ENCODE measurements at regions not wholly inside any gene's neighbourhood (a gene's known extent, or its start where the extent isn't known, plus 50 kb on each side); places are given as distances from the start of the nearest gene placed in this dataset.
"Not testable (repeated sequence)": the region's sequence is repeated elsewhere in the genome, so short reads cannot be mapped to it uniquely, and the experiment has no call there.

DNA sequence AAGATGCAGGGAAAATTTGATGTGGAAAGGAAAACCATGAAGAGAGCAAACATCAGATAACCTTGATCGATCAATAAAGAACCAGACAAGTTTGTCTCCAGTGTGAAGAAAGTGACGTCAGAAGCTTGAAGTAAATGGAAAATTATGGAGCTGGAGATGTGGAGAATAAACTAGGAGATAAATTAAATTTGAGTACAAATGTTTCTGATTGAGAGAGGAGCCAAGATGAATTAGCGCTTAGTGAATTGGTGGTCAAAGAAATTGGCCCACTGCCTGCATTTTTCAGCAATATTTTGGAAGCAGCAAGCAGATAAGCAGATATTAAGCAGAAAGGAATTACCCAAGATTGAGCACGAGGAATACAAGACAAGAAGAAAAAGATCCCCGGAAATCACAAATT, 567.3 kb upstream of the ZNF385D start:
- no peak for DNase-seq (ENCODE audit: low spot score)

DNA sequence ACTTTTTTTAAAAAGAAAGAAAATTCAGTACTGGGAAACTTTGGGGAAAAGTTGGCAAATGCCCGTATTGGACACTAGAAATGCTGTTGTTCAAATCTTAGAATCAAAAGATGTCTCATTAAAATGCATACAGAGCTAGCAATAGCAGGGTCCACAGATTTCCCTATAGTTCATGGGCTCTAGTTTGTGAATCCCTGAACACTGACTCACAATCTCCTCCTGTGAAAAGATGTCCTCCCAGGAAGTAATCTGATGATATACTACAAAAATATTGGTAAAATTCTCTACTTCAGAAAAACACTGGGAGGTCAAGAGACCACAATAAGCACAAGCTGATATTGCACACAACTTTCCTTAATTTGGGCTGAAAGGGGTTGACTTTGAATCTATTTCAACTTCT, 568.4 kb upstream of the ZNF385D start:
- no peak for DNase-seq (ENCODE audit: low spot score)

DNA sequence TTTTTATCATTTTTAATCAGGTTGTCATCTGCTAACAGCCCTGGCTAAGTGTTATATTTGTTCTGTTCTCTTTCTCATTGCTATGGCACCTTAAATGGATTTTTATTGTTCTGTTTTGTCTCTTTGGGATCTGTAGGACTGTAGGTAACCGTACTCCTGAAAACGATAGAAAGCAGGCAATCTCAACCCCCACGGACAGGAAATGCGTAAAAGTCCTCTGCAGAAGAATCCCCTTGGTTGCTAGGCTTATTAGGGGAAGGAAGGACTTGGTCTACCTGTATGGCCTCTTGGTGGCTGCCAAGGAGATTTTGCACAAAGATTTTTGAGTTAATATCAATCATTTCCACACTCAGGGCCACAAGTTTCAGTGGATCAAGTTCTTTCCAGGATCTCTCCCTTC, 571.9 kb upstream of the ZNF385D start:
- no peak for DNase-seq (ENCODE audit: low spot score)

DNA sequence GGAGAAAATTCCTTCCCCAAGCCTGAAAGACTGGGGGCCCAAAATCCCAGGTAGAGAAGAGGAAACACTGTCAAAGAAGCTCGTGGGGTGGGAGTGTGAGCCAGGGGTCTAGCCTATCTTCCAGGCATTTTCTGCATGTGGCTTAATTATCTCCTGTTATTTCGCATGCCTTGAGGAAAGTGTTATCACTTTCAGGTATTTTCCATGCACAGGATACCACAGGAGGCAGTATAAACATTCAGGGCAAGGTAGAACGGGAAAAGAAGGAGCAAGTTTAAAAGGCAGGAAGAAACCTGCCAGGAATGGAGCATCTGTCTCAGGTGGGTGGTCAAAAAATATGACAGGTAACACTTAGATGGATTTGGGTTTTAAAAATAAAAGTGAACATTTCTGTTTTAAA, 575.3 kb upstream of the ZNF385D start:
- DNase-seq (ENCODE audit: low spot score), result no peak

DNA sequence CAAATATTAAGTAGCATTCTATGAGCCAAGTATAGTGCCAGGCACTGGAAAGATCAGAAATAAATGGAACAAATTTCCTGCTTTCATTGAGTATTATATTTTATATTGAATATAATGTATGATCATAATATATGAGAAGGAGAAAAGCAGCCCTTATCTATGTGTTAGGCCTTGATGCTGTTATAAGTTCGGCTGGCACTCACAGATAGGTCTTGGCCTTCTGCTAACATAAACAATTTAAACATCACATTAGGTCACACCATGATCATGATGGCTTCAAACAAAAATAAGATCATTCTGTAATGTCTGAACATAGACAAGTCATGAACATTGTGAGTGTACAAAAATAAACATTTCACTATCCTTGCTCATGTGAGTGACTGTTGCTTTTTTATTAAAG, 584.0 kb upstream of the ZNF385D start:
- DNase-seq (ENCODE audit: low spot score), result no peak

DNA sequence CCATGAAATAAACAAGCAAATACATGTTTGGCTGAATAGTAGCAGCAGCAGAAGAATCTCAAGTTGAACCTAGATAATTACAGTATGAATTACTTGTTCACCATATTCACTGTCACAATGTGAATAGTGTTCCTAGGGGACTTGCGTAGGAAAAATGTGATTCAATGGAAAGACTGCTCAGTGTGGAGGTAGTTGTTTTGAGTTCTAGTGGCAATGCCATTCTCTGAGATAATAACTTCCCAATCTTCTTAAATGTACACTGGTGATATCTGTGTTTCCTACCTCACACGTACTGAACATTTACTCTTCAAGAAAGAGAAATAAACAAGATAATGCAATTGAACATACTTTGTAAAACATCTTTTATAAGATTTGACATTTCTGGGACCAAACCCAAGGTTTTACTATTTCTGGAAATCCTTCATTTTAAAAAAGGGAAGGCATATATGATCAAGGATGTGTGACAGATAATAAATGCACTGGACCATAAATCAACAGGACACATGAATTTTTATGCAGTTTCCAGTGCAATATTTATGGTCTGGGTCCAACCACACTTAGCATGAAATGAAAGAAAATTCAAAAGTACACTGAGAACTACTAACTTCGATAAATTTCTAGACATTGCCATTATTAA, 598.3 kb upstream of the ZNF385D start:
- DNase-seq (ENCODE audit: low spot score), result no peak

DNA sequence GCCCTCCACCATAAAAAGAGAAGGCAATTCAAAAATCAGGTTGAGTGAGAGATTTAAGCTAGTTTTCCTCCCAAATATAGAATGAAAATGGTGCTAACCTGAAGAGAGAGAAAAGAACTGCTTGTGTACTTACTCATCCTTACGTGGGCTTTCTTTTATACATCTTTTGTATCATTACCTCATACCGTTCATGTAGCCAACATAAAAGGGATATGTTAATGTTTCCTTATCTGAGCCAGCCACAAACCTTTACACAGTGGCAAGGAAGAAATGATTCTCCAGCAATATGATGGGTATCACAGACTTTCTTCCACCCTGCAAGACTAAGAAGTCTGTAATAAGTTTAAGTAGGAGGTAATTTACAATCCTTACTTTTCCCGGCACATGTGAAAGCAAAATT, 600.8 kb upstream of the ZNF385D start:
- no peak for DNase-seq (ENCODE audit: low spot score)

DNA sequence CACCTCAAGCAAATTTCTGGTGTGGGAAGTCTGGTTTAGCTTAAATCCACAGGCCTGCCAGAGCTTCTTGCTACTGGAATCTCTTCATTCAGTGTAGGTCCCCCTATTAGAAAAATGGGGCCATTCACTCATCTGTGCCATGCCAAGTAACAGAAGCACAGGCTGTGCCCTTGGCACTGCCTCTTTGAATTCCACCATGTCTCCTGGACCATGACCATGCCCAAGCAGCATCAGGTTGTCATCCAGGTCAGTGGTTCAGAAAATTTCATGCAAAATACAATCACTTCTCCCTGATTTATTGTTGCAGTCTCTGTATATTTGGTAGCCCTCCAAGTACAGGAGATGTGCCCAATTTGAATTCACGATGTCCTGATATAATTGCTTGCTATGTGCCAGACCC, 602.1 kb upstream of the ZNF385D start:
- no peak for DNase-seq (ENCODE audit: low spot score)

DNA sequence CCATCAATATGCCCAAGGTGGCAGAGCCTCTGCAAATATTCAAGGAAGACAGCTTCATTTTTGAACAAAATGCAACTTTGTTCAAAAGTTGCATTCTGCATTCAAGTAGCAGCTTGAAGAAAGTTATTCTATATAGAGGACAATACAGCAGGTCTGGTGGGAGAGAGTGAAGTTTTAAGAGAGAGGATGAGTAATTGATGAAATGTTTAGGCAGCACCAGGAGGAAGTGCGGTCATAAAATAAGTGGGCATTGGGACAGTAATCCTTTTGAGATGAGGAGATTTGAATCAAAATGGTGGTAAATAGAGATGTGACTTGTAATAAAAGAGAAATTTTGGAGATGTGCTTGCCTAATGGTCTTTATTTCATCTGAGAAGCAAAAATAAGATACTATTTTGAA, 607.3 kb upstream of the ZNF385D start:
- no peak for DNase-seq (ENCODE audit: low spot score)

DNA sequence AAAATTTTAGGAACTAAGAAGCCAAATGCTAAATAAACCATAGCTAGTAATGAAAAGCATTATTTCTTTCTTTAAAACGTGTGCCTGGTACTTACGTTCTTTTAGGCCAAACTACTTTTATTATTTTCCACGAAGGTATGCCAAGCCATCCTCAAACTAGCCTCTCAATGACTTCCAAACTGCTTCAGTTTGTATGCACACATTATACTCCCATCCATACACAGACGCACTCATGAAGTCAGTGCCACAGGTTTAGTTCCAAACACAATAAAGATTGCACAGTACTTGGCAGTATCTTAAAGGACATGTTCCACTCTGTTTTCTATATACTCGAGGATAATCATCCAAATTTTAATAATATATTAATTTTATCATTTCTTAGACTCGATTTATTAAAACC, 609.2 kb upstream of the ZNF385D start:
- DNase-seq (ENCODE audit: low spot score), result no peak

DNA sequence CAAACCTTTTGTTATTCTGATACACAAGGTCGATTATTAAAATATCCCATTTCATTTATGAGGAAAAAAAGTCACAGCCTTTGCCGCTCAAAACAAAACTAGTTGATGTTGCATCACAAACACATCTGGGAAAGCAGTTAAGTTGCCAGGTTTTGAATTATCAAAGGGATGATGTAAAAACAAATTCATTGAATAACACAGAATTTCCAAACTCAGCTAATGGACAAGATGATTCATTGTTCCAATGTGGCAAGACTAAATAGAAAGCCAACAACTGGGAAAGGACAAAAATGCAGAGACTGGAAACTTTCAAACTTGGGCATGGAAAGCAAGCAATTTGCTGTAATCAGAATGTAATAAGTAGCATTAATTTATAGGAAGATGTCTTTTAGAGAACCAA, 610.0 kb upstream of the ZNF385D start:
- DNase-seq (ENCODE audit: low spot score), result no peak

DNA sequence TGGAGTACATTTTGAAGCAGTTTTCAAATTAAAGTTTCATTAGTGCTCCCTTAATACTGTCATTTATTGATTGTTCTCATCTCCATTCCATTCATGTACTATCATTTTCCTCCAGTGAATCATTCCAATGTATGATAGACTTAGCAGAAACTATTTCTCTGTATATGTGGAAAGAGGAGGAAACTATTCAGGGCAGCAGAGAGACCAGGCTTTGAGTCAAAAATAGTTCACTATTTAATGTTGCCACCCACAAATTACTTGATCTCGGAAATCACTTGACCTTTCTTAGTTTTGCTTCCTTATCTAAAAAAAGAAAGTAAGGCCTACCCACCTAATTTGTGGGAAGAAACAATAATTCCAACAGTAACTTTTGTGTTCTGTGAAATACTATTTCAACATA, 610.5 kb upstream of the ZNF385D start:
- no peak for DNase-seq (ENCODE audit: low spot score)

DNA sequence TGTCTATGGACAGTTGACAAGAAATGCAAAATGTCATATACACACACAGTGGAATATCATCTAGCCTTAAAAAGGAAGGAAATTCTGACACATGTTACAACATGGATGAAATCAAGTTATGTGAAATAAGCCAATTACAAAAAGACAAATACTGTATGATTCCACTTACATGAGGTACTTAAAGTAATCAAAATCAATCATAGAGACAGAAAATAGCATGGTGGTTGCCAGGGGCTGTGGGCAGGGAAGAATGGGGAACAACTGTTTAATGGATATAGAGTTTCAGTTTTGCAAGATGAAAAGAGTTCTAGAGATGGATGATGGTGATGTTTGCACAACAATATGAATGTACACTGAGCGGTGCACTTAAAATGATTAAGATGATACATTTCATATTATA, 613.8 kb upstream of the ZNF385D start:
- no peak for DNase-seq (ENCODE audit: low spot score)

DNA sequence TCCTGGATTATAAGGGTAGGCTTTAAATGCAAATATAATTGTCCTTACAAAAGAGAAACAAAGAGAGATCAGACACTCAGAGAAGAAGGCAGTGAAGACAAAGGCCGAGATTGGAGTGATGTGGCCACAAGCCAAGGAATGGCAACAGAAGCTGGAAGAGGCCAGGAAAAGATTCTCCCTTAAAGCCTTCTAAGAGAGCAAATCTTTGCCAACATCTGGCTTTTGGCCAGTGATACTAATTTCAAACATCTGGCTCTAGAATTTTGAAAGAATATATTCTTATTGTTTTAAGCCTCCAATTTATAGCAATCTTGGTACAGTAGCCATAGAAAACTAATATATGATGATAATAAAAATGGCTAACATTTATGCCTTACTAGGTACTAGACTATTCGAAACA, 615.8 kb upstream of the ZNF385D start:
- no peak for DNase-seq (ENCODE audit: low spot score)

DNA sequence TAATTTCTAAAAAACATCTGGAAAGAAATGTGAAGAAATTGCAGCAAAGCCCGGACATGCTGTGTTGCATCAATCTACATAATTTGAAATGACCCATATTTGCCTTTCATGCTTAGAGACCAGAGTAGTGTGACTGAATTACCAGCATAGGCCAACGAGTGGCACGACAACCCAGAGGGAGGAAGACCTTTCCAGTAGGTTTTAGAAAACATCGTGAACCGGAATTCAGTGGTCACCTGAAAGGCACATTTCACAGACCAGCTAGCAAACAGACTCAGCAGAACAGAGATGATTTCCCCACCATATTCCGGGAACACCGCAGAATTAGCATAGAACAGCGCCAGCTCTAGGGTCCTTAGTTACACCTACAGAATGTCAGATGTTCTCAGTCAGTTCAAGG, 620.0 kb upstream of the ZNF385D start:
- no peak for DNase-seq (ENCODE audit: low spot score)

DNA sequence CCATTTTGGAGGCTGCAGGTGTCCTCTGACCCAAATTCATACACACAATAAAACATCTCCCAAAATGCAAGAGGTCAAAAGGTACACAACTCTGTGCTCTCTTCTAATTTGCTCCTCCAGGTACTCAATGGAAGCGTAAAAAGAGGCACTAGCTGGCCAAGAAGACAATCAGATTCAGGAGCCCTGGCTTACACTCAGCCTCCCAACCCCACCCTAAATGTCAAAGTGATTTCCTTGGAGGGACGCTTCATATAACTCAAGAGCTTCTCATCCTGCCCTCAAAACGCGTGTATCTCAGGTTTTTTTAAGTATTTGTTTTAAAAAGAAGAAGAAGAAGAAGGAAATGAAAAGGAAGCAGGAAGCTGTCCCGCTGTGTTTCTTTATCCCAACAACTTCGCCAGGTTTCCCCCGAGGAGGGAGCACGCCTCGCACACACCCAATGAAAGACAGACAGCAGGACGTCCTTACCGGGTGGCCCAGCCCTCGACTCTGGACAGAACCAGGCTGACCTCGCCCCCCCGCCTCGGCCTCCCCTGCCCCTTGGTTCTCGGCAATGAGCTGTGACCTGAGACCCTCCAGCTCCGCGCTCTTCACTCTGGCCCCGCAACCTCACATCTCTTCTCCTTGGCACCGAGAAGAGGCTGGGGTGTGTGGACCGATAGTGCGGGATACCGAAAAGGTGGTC, 620.7 kb upstream of the ZNF385D start:
- no peak for DNase-seq (ENCODE audit: low spot score)

DNA sequence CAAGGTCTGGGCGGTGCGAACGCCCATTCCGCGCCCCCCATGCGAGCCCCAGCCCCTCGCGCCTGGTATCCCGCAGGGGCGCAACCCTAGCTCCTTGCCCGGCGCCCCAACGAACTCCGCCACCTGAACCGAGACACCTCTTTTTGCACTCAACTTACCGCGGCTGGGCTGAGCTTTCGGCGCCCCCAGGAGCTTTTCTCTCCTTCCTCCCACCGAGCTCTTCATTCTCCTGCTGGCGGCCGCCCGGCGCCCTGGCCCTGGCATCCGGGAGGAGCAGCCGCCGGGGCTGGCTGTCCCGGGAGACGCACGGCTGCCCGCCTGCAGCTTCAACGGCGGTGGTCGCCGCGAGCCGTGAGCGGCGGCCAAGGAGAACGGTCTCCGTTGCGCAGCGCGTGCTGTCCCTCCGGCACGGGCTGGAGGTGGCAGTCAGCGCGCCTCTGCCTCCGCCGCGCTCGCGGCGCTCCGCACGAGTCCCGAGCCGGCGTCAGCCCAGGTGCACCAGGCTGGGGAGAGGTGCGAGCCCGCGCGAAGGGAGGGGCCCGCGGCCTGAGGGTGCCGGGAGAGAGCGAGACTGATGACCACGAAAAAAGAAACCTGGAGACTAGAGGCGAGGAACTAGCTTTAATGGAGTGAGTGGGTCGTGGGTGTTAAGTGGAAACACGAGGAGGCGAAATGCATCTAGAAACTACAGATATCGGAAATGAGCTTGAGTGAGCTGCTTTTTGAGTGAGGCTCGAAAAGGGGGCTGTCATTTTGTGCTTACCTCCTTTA, 621.5 kb upstream of the ZNF385D start:
- DNase-seq (ENCODE audit: low spot score), result no peak

DNA sequence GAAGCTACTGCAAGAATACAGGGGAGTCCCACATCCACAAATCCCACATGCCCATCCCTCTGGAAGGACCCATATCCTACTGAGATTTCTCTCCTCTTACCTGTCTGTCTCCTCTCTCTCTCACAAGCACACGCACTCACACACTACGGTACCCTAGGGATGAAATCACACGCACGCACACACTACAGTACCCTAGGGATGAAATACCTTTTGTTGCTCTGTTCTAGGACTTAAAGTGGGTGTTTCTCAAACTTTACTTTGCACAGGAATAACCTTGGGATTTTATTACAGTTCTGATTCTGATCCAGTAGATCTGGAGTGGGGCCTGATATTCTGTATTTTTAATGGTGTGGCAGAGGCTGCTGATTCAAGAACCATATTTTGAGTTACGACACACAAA, 622.2 kb upstream of the ZNF385D start:
- no peak for DNase-seq (ENCODE audit: low spot score)

DNA sequence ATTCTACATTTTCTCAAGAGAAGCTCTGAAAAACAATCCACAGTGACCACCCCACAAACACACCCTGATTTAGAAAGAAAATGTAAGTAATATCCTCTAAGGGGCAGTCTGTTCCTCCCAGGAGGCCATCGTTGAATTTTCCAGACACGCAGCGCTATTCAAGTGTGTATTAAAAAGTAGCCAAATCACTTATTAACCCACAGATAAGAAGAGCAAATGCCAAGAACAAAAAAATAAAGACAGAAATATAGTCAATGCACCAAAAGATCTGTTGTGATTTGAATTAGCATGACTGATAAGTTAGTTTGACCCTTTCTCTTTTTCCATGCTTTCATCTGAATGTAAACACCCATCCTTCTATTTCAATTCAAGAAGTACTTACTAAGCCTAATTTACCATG, 622.8 kb upstream of the ZNF385D start:
- no peak for DNase-seq (ENCODE audit: low spot score)

DNA sequence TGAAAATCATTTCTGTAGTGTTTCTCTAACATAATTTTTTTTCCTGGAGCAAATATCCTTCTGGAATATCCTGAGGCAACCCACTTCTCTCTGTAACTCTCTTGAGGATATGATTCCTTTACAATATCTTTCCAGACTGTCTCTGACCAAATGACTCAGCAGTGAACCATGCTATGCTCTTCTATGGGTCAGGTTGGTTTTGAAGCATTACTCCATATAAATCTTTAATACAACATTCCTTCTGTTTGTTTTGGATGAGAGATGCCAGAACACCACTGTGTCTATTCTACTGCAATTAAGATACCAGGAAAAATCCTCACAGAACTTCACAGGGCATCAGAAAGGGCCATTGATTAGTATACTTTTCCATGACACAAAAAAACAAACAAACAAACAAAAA, 626.4 kb upstream of the ZNF385D start:
- DNase-seq (ENCODE audit: low spot score), result no peak

DNA sequence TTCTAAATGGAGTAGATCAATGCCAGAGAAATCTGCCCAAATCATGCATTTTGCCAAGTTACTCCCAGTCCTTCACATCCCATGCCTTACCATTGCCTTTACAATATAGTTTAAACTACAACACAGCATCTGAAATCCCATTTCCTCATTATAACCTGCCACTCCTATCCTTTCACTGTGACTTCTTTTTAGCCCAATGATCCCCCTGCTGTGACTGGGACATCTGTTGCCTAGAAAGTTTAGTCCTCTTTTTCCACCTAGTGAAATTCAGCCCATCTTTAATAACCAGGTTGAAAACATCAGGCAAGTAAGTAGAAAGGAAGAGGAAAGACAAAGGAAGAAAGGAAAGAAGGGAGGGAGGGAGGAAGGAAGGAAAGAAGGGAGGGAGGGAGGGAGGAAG, 627.9 kb upstream of the ZNF385D start:
- no peak for DNase-seq (ENCODE audit: low spot score)

DNA sequence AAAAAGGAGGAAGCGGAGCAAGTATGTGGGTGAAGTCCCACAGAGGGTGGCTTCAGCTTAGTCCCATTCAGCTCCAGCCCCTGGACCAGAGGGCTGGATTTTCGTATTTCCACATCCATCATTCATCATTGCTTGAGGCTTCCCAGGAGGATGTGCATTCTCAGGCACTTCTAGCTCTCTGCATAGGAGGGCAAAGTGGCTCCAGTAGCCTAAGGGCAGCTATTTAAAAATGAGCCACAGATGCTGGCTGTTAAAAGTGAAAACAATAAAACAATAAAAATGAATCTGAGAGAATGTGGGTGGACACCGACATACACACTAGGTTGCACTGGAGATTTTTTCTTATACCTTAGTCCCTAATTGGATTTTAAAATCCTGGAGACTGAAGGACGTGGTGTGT, 629.2 kb upstream of the ZNF385D start:
- no peak for DNase-seq (ENCODE audit: low spot score)

DNA sequence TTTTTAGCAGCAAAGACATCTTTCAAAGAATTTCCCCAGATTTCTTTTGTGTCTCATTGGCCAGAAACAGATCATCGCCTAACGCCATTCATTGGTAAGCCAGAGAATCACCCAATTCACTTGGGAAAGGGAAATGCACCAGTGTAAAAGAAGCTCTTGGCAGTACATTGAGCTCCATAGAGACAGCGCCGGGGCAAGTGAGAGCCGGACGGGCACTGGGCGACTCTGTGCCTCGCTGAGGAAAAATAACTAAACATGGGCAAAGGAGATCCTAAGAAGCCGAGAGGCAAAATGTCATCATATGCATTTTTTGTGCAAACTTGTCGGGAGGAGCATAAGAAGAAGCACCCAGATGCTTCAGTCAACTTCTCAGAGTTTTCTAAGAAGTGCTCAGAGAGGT, 630.6 kb upstream of the ZNF385D start:
- not testable (repeated sequence) for DNase-seq (ENCODE audit: low spot score)

DNA sequence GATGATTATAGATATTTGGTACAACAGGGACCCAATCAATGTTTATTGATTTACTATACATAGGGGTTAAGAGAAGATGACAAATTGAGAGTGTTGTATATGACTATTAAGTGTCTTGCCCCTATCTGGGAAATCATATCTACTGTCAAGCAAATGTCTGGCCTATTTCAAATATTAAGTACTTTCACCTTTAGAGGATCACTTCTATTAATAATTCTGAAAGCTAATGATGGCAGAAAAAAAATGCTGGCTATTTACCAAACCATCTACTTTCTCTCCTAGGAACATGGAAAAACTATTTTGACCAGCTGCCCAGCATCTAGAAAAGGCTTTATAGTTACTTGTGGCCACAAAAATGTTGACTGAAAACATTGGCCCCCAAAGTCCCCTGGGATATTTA, 632.3 kb upstream of the ZNF385D start:
- DNase-seq (ENCODE audit: low spot score), result no peak
